ENCODE measurements at regions not wholly inside any gene's neighbourhood (a gene's known extent, or its start where the extent isn't known, plus 50 kb on each side); places are given as distances from the start of the nearest gene placed in this dataset.

GRCh38 chr6:148602136-148602535 is 144.7 kb upstream of the UST start:
- 17 to 94% (median 80%) methylated on average over 1 to 2 of the region's 2 CpGs; no CpG with 5 or more reads in 5 of the 10 experiments for WGBS, 10 experiments
- ATAC-seq (replicated peaks in 6 of 8), result no peak
- in situ Hi-C loops (cut with MboI; ENCODE audit: low pct_unique_long_range_greater_than_20kb in 2 of 9, low sequenced_read_pairs in 9 of 9, unreplicated experiment in 9 of 9), result no loop called here

GRCh38 chr6:148608199-148608951 is 138.5 kb upstream of the UST start:
- H3K4me3 ChIP-seq, result no peak overlapping the region
- WGBS, 10 experiments, result 0 to 95% (median 68%) methylated on average over 1 to 9 of the region's 10 CpGs; no CpG with 5 or more reads in 2 of the 10 experiments
- ATAC-seq (replicated peaks in 6 of 8), result peak in 2 of 8 experiments; percentile 27 to 57
- in situ Hi-C loops (cut with MboI; ENCODE audit: low pct_unique_long_range_greater_than_20kb in 2 of 9, low sequenced_read_pairs in 9 of 9, unreplicated experiment in 9 of 9), result no loop called here
- H3K4me1 ChIP-seq (replicated peaks in 1 of 2), result no peaks in the 10 kb centered on the region
- no peak overlapping the region for H3K27ac ChIP-seq

More at GRCh38 chr6:148602136-148602535, 144.7 kb upstream of the UST start:
- Histone ChIP-seq H3K27ac (no peak overlapping the region), H3K4me1 (replicated peaks in 1 of 2) (no peaks in the 10 kb centered on the region), H3K4me3 (no peak overlapping the region)

DNA sequence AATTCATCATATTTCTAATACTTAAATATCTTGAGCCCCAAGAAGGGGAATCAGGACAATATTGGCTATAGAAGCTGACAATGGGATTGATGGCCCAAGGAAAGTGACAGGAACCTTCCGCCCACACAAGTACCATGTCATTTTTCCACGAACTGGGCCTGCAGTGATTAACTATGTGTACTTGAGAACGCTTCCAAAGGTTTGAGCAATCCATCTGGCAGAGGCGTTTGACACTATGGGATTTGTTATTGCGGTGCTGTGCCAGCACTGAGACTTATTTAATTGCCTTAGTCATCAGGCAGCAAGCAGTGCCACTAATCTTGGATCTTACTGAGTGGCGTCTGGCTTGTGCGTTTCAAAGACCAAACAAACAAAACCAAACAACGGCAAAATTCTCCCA is 135.6 kb upstream of the UST start:
- peak in 7 of 8 experiments; percentile 28 to 76 (median 44) for ATAC-seq (replicated peaks in 6 of 8)
- Histone ChIP-seq H3K4me3 (no peak overlapping the region), H3K27ac (no peak overlapping the region), H3K4me1 (replicated peaks in 1 of 2) (no peaks in the 10 kb centered on the region)
- in situ Hi-C loops (cut with MboI; ENCODE audit: low pct_unique_long_range_greater_than_20kb in 2 of 9, low sequenced_read_pairs in 9 of 9, unreplicated experiment in 9 of 9), result no loop called here
- 8 to 100% (median 73%) methylated on average over 1 to 8 of the region's 8 CpGs; no CpG with 5 or more reads in 1 of the 10 experiments for WGBS, 10 experiments

- no peak overlapping the region for H3K4me3 ChIP-seq
- H3K27ac ChIP-seq, result no peak overlapping the region
- ATAC-seq (replicated peaks in 6 of 8), result no peak
- in situ Hi-C loops (cut with MboI; ENCODE audit: low pct_unique_long_range_greater_than_20kb in 2 of 9, low sequenced_read_pairs in 9 of 9, unreplicated experiment in 9 of 9), result no loop called here
- H3K4me1 ChIP-seq (replicated peaks in 1 of 2), result no peaks in the 10 kb centered on the region
- WGBS, 10 experiments, result 60 to 100% (median 86%) methylated on average over 1 of the region's 1 CpG; no CpG with 5 or more reads in 3 of the 10 experiments
These were observed 134.8 kb upstream of the UST start for GRCh38 chr6:148612043-148612442.

GRCh38 chr6:148614602-148615001 is 132.2 kb upstream of the UST start:
- WGBS, 10 experiments, result 50 to 100% (median 81%) methylated on average over 1 to 3 of the region's 3 CpGs
- in situ Hi-C loops (cut with MboI; ENCODE audit: low pct_unique_long_range_greater_than_20kb in 2 of 9, low sequenced_read_pairs in 9 of 9, unreplicated experiment in 9 of 9), result no loop called here
- H3K4me3 ChIP-seq, result no peak overlapping the region
- no peak for ATAC-seq (replicated peaks in 6 of 8)
- H3K4me1 ChIP-seq (replicated peaks in 1 of 2), result no peaks in the 10 kb centered on the region
- no peak overlapping the region for H3K27ac ChIP-seq

DNA sequence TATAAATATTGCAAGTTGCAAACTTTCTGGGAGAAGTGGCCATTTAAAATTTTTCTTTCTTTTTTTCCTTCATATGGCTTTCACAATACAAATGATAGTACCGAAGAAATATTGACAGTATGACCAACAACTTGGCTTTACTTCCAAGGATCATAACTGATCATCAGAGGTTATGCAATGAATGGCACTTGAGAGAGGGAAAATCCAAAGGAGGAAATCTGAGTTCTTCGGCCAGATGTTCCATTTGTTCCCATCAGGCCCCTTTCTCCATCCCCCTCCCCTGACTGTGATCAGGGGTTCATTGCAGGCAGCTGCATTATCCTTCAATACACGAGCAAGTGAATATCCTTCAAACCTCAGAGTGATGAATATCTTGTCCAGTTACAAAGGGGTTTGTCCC is 130.0 kb upstream of the UST start:
- WGBS, 10 experiments, result 20 to 86% (median 60%) methylated on average over 1 to 3 of the region's 3 CpGs; no CpG with 5 or more reads in 1 of the 10 experiments
- H3K27ac ChIP-seq, result no peak overlapping the region
- no peak overlapping the region for H3K4me3 ChIP-seq
- in situ Hi-C loops (cut with MboI; ENCODE audit: low pct_unique_long_range_greater_than_20kb in 2 of 9, low sequenced_read_pairs in 9 of 9, unreplicated experiment in 9 of 9), result no loop called here
- no peak for ATAC-seq (replicated peaks in 6 of 8)
- no peaks in the 10 kb centered on the region for H3K4me1 ChIP-seq (replicated peaks in 1 of 2)

GRCh38 chr6:148617530-148617929 is 129.3 kb upstream of the UST start:
- WGBS, 10 experiments, result 47 to 100% (median 95%) methylated on average over 1 to 4 of the region's 4 CpGs
- in situ Hi-C loops (cut with MboI; ENCODE audit: low pct_unique_long_range_greater_than_20kb in 2 of 9, low sequenced_read_pairs in 9 of 9, unreplicated experiment in 9 of 9), result no loop called here
- Histone ChIP-seq H3K4me3 (no peak overlapping the region), H3K27ac (no peak overlapping the region), H3K4me1 (replicated peaks in 1 of 2) (no peaks in the 10 kb centered on the region)
- ATAC-seq (replicated peaks in 6 of 8), result no peak

DNA sequence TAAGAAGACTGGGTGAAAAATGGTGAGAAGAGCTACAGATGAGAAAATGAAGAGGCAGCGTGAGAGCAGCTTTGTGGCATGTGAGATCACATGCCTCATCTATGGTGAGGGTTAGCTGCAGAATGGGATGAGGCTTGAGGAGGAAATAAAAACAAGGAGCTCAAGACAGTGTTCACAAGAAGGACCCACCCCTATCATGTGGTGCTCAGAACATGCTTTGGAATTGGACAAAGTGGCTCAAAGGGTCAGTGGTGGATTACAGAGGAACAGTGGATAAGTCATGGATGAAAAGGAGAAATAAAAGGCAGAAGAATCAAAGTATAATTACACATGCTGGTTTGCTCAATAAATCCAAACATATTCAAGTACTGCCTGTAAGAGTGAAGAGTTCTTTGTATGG is 126.9 kb upstream of the UST start:
- in situ Hi-C loops (cut with MboI; ENCODE audit: low pct_unique_long_range_greater_than_20kb in 2 of 9, low sequenced_read_pairs in 9 of 9, unreplicated experiment in 9 of 9), result no loop called here
- ATAC-seq (replicated peaks in 6 of 8), result no peak
- H3K4me3 ChIP-seq, result no peak overlapping the region
- H3K4me1 ChIP-seq (replicated peaks in 1 of 2), result no peaks in the 10 kb centered on the region
- no peak overlapping the region for H3K27ac ChIP-seq
- 17 to 100% (median 100%) methylated on average over 1 of the region's 1 CpG; no CpG with 5 or more reads in 1 of the 10 experiments for WGBS, 10 experiments

GRCh38 chr6:148620579-148621298 is 126.1 kb upstream of the UST start:
- Histone ChIP-seq H3K4me1 (replicated peaks in 1 of 2) (no peaks in the 10 kb centered on the region), H3K27ac (no peak overlapping the region), H3K4me3 (no peak overlapping the region)
- WGBS, 10 experiments, result 44 to 100% (median 87%) methylated on average over 1 to 5 of the region's 5 CpGs; no CpG with 5 or more reads in 2 of the 10 experiments
- ATAC-seq (replicated peaks in 6 of 8), result no peak
- in situ Hi-C loops (cut with MboI; ENCODE audit: low pct_unique_long_range_greater_than_20kb in 2 of 9, low sequenced_read_pairs in 9 of 9, unreplicated experiment in 9 of 9), result no loop called here

DNA sequence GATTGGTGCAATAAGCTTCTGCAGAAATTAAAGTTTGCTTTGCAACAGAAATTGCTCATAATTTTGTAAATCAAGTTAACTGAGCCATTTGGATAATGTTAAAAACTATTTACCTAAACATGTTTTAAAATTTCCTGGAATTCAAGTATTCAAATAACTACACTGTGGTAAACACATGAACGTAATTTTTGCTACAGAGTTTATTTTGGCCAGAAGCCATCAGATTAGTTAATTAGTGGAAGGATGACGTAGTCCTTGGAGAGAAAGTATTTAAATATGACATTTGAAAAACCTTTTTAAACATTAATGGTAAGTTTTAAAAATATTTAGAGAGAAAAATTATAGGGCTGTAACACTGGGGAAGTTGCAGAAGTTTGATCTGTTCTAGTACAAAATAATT is 121.2 kb upstream of the UST start:
- in situ Hi-C loops (cut with MboI; ENCODE audit: low pct_unique_long_range_greater_than_20kb in 2 of 9, low sequenced_read_pairs in 9 of 9, unreplicated experiment in 9 of 9), result no loop called here
- Histone ChIP-seq H3K4me3 (no peak overlapping the region), H3K27ac (no peak overlapping the region), H3K4me1 (replicated peaks in 1 of 2) (no peaks in the 10 kb centered on the region)
- ATAC-seq (replicated peaks in 6 of 8), result no peak
- WGBS, 10 experiments, result 7 to 100% (median 82%) methylated on average over 1 to 2 of the region's 2 CpGs

- in situ Hi-C loops (cut with MboI; ENCODE audit: low pct_unique_long_range_greater_than_20kb in 2 of 9, low sequenced_read_pairs in 9 of 9, unreplicated experiment in 9 of 9), result no loop called here
- Histone ChIP-seq H3K4me1 (replicated peaks in 1 of 2) (no peaks in the 10 kb centered on the region), H3K27ac (no peak overlapping the region), H3K4me3 (no peak overlapping the region)
- no peak for ATAC-seq (replicated peaks in 6 of 8)
These were observed 118.6 kb upstream of the UST start for GRCh38 chr6:148628251-148628650.

GRCh38 chr6:148629181-148629580 is 117.6 kb upstream of the UST start:
- no peak overlapping the region for H3K4me3 ChIP-seq
- H3K4me1 ChIP-seq (replicated peaks in 1 of 2), result no peaks in the 10 kb centered on the region
- in situ Hi-C loops (cut with MboI; ENCODE audit: low pct_unique_long_range_greater_than_20kb in 2 of 9, low sequenced_read_pairs in 9 of 9, unreplicated experiment in 9 of 9), result no loop called here
- peak in 2 of 8 experiments; percentile 64 to 91 for ATAC-seq (replicated peaks in 6 of 8)
- WGBS, 10 experiments, result 0 to 100% (median 40%) methylated on average over 1 of the region's 1 CpG; no CpG with 5 or more reads in 5 of the 10 experiments
- no peak overlapping the region for H3K27ac ChIP-seq

DNA sequence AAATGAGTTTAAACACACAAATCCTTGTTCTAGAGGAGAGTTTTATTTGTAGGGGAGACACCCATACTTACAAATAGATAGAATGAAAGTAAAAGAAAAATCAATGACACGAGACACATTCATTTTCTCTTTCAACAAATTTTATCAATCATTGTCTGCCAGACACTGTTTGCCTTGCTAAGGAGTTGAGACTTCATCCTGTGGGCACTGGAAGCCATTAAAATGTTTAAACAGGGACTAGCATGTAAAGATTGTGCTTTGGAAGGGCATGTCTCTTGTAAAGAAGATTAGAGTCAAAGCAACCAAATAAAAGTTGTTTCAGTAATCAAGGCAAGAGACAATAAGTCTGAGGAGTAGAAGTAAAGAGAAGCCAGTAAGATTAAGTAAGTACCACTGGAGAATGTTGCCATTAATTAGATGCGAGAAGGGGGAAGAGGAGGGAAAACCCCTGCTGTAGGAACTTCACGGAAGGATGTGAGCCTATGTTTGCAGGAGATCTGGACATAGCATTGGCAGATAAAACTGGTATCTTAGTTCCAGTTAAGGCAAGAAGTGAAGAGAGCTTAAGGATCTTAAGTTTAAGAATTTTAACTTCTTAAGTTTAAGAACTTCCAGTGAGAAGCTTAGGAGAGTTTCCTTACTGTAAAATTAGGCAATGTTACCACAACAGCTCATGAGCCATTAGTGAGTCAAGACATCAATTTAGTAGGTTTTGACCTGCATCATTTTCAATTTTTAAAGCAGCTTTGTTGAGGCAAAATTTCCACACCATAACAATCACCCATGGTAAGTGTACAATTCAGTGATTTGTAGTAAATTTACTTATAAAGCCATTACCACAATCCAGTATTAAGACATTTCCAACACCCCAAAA is 117.0 kb upstream of the UST start:
- in situ Hi-C loops (cut with MboI; ENCODE audit: low pct_unique_long_range_greater_than_20kb in 2 of 9, low sequenced_read_pairs in 9 of 9, unreplicated experiment in 9 of 9), result no loop called here
- H3K27ac ChIP-seq, result no peak overlapping the region
- ATAC-seq (replicated peaks in 6 of 8), result peak in 2 of 8 experiments; percentile 16 to 21
- no peaks in the 10 kb centered on the region for H3K4me1 ChIP-seq (replicated peaks in 1 of 2)
- H3K4me3 ChIP-seq, result no peak overlapping the region
- 17 to 93% (median 72%) methylated on average over 1 to 3 of the region's 3 CpGs; no CpG with 5 or more reads in 3 of the 10 experiments for WGBS, 10 experiments
